ENCODE measurements at regions not wholly inside any gene's neighbourhood (a gene's known extent, or its start where the extent isn't known, plus 50 kb on each side); places are given as distances from the start of the nearest gene placed in this dataset.

DNA sequence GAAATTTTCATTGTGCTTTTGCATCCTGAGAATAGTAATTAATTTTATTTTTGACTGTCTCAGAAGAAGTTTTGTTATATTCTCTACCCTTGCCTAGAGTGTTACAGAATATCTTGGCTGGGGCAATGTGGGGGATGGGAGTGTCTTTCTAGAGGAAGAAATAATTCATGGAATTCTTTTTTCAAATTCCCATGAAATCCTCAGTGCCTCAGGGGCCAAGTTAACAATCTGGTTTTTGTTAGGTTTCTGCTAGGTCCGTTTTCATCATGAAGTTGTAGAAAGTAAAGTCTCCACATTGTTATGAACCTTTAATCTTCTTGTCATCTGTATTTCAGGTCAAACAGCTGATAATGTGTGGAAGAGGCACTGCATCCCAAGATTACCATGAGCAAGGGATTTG is 145.6 kb upstream of the GYPC start:
- Histone ChIP-seq H3K27me3 (ENCODE audit: control insufficient read depth, insufficient read depth, low read length) (no peaks in the 10 kb centered on the region), H3K27ac (ENCODE audit: insufficient read depth, low read length) (no peak overlapping the region), H4K8ac (ENCODE audit: low read depth in 2 of 2, low read length in 2 of 2) (no peak overlapping the region), H3K23ac (ENCODE audit: low read depth, low read length) (no peak overlapping the region), H3K56ac (ENCODE audit: extremely low read depth, insufficient read depth, low read length) (no peak overlapping the region), H3K9me1 (ENCODE audit: insufficient read depth, low read length) (no peaks in the 10 kb centered on the region), H3K9me3 (ENCODE audit: control insufficient read depth, insufficient read depth, low read length) (no peaks in the 10 kb centered on the region), H3K4me2 (ENCODE audit: low read depth, low read length) (no peak overlapping the region), H2BK20ac (ENCODE audit: low read depth, low read length) (no peak overlapping the region), H3K14ac (replicated peaks; ENCODE audit: low read depth, low read length) (no peak overlapping the region), H3K4ac (ENCODE audit: low read depth, low read length) (no peak overlapping the region), H3K9ac (ENCODE audit: low read depth, low read length) (no peak overlapping the region), H3K36me3 (ENCODE audit: control insufficient read depth, insufficient read depth, low read length) (no peaks in the 10 kb centered on the region), H3K18ac (ENCODE audit: low read depth, low read length) (no peak overlapping the region), H2BK15ac (ENCODE audit: low read depth, low read length) (no peak overlapping the region), H4K91ac (ENCODE audit: insufficient read depth, low read depth, low read length) (no peak overlapping the region), H3K4me3 (ENCODE audit: insufficient read depth, low read depth, low read length) (no peak overlapping the region), H2AK9ac (replicated peaks; ENCODE audit: low read depth, low read length, poor library complexity) (no peak overlapping the region), H2BK120ac (ENCODE audit: low read depth, low read length) (no peak overlapping the region), H4K5ac (ENCODE audit: low read depth, low read length) (no peak overlapping the region), H2AK5ac (ENCODE audit: low read depth, low read length) (no peak overlapping the region), H2AFZ (replicated peaks; ENCODE audit: low read length, poor library complexity) (no peak overlapping the region), H4K20me1 (ENCODE audit: insufficient read depth, low read length) (no peaks in the 10 kb centered on the region), H2BK5ac (ENCODE audit: low read depth, low read length, poor library complexity, severe bottlenecking) (no peak overlapping the region), H3K4me1 (ENCODE audit: control insufficient read depth, insufficient read depth, low read length) (no peaks in the 10 kb centered on the region), H3K79me1 (ENCODE audit: low read depth in 1 of 2, low read length in 2 of 2) (no peaks in the 10 kb centered on the region)
- WGBS, 2 experiments (ENCODE audit: extremely low coverage in 2 of 2, insufficient read length in 1 of 2) = no CpG with 5 or more reads among the region's 1 CpG
- POLR2A ChIA-PET (ENCODE audit: unreplicated experiment) = no interaction called here
- CTCF ChIA-PET = no interaction called here
- DNase-seq (no peak), ATAC-seq (ENCODE audit: low read depth) (no peak)
- no peak for TF ChIP-seq BHLHE40 (IDR thresholded peaks at IDR 0.05; ENCODE audit: low read depth, low read length)
- TF ChIP-seq CHD1 (IDR thresholded peaks at IDR 0.05; ENCODE audit: low read depth, low read length) = no peak
- TF ChIP-seq SMC3 (IDR thresholded peaks at IDR 0.05; ENCODE audit: low read depth, low read length) = no peak
- in situ Hi-C loops (cut with MboI; ENCODE audit: low sequenced_read_pairs) = no loop called here
- intact Hi-C loops (cut with micrococcal nuclease) = no loop called here
- no TSS peak for BruUV-seq (replicated peaks)
- dilution Hi-C loops (cut with HindIII; ENCODE audit: low sequenced_read_pairs, unreplicated experiment) = no loop called here

Data from IMR-90 (cell line).